Loucy (cell line): ENCODE measurements at regions not wholly inside any gene's neighbourhood (a gene's known extent, or its start where the extent isn't known, plus 50 kb on each side); places are given as distances from the start of the nearest gene placed in this dataset.

Experiments
- H2AFZ ChIP-seq: fragments of 200-600 bp; sonication (generic); 2 replicates; pipeline ENCODE4 v1.6.0; 2016; ENCODE audit warnings: antibody characterized with exemption, mild to moderate bottlenecking, low read length, moderate library complexity
- H3F3A ChIP-seq: fragments of 200-600 bp; 2 replicates; pipeline ENCODE4 v1.6.0; 2016; ENCODE audit warnings: antibody characterized with exemption, low read depth, mild to moderate bottlenecking
- H3K27me3 ChIP-seq: fragments of 200-600 bp; sonication (generic); 2 replicates; pipeline ENCODE4 v1.6.1; 2014; ENCODE audit warnings: low read length, mild to moderate bottlenecking; ENCODE audit not compliant: insufficient read depth, poor library complexity, severe bottlenecking
- H3K36me3 ChIP-seq: fragments of 200-600 bp; sonication (generic); 2 replicates; pipeline ENCODE4 v1.6.1; 2016; ENCODE audit warnings: low read length; ENCODE audit not compliant: insufficient read depth
- H3K4me1 ChIP-seq: fragments of 200-600 bp; sonication (generic); 2 replicates; pipeline ENCODE4 v1.5.1; 2014; ENCODE audit warnings: low read length, mild to moderate bottlenecking; ENCODE audit not compliant: insufficient read depth, poor library complexity, severe bottlenecking
- H3K4me2 ChIP-seq: fragments of 200-600 bp; sonication (generic); 2 replicates; pipeline ENCODE4 v1.6.0; 2014; ENCODE audit warnings: antibody characterized with exemption, low read length, low read depth, mild to moderate bottlenecking; ENCODE audit not compliant: poor library complexity, severe bottlenecking
- H3K4me3 ChIP-seq: fragments of 200-600 bp; sonication (generic); 2 replicates; pipeline ENCODE4 v1.5.1; 2014; ENCODE audit warnings: low read length, mild to moderate bottlenecking, mixed read lengths; ENCODE audit not compliant: poor library complexity, severe bottlenecking
- H3K79me2 ChIP-seq: fragments of 200-600 bp; sonication (generic); 2 replicates; pipeline ENCODE4 v1.6.1; 2014; ENCODE audit warnings: low read length; ENCODE audit not compliant: insufficient read depth
- H3K9ac ChIP-seq: fragments of 200-600 bp; sonication (generic); 2 replicates; pipeline ENCODE4 v1.6.0; 2014; ENCODE audit warnings: mild to moderate bottlenecking, low read depth, low read length, moderate library complexity; ENCODE audit not compliant: poor library complexity, severe bottlenecking
- H3K9me2 ChIP-seq: fragments of 200-600 bp; sonication (generic); replicated peaks from 2 replicates; pipeline ENCODE4 v1.6.1; 2016; ENCODE audit warnings: low read depth, low read length, mixed read lengths
- H3K9me3 ChIP-seq: fragments of 200-600 bp; sonication (generic); 2 replicates; pipeline ENCODE4 v1.6.1; 2014; ENCODE audit warnings: mild to moderate bottlenecking, antibody characterized with exemption, low read length, low read depth; ENCODE audit not compliant: insufficient read depth
- H4K20me1 ChIP-seq: fragments of 200-600 bp; sonication (generic); 2 replicates; pipeline ENCODE4 v1.6.0; 2014; ENCODE audit warnings: antibody characterized with exemption, low read length, mild to moderate bottlenecking; ENCODE audit not compliant: insufficient read depth, poor library complexity, severe bottlenecking
- CTCF ChIP-seq: fragments of 200-600 bp; sonication (generic); conservative IDR thresholded peaks from 2 replicates; pipeline ENCODE4 v1.5.1; 2014; ENCODE audit warnings: mild to moderate bottlenecking, antibody characterized with exemption, low read length
- EZH2phosphoT487 ChIP-seq: fragments of 200-600 bp; IDR thresholded peaks from 2 replicates; pipeline ENCODE4 v1.6.1; 2018; ENCODE audit warnings: antibody characterized with exemption, mild to moderate bottlenecking, moderate library complexity, borderline replicate concordance

GRCh38 chr6:159418997-159419396, 249.8 kb downstream of the FNDC1 start:
- Histone ChIP-seq H3K36me3 (no peaks in the 10 kb centered on the region), H2AFZ (no peak overlapping the region), H3K9me2 (no peaks in the 10 kb centered on the region), H3K79me2 (no peaks in the 10 kb centered on the region), H3K9me3 (no peaks in the 10 kb centered on the region; the same call in 1 of the 2 replicates), H3K4me3 (no peak overlapping the region), H3K27me3 (no peaks in the 10 kb centered on the region), H3K9ac (no peak overlapping the region), H4K20me1 (no peaks in the 10 kb centered on the region), H3K4me2 (no peak overlapping the region), H3K4me1 (no peaks in the 10 kb centered on the region), H3F3A (no peaks in the 10 kb centered on the region)
- TF ChIP-seq CTCF (no peak), EZH2phosphoT487 (no peak)

GRCh38 chr6:159416891-159417560, 247.8 kb downstream of the FNDC1 start:
- Histone ChIP-seq H3F3A (no peaks in the 10 kb centered on the region), H3K79me2 (no peaks in the 10 kb centered on the region), H4K20me1 (no peaks in the 10 kb centered on the region), H3K9me3 (no peaks in the 10 kb centered on the region; the same call in 1 of the 2 replicates), H3K4me2 (no peak overlapping the region), H3K9me2 (no peaks in the 10 kb centered on the region), H3K27me3 (no peaks in the 10 kb centered on the region), H3K9ac (no peak overlapping the region), H2AFZ (no peak overlapping the region), H3K4me1 (no peaks in the 10 kb centered on the region), H3K4me3 (no peak overlapping the region), H3K36me3 (no peaks in the 10 kb centered on the region)
- TF ChIP-seq CTCF = no peak
- TF ChIP-seq EZH2phosphoT487 = no peak

- no peaks in the 10 kb centered on the region for H3K27me3 ChIP-seq
- H3F3A ChIP-seq = no peaks in the 10 kb centered on the region
- H3K4me3 ChIP-seq = no peak overlapping the region
- H3K4me2 ChIP-seq = no peak overlapping the region
- no peak overlapping the region for H2AFZ ChIP-seq
- no peaks in the 10 kb centered on the region for H4K20me1 ChIP-seq
- H3K9ac ChIP-seq = no peak overlapping the region
- H3K36me3 ChIP-seq = no peaks in the 10 kb centered on the region
- no peaks in the 10 kb centered on the region for H3K79me2 ChIP-seq
- TF ChIP-seq EZH2phosphoT487 = no peak
- TF ChIP-seq CTCF = no peak
- no peaks in the 10 kb centered on the region; the same call in 1 of the 2 replicates for H3K9me3 ChIP-seq
- no peaks in the 10 kb centered on the region for H3K9me2 ChIP-seq
- H3K4me1 ChIP-seq = no peaks in the 10 kb centered on the region
These were observed 246.3 kb downstream of the FNDC1 start for GRCh38 chr6:159415540-159415939.
